ENCODE measurements at regions not wholly inside any gene's neighbourhood (a gene's known extent, or its start where the extent isn't known, plus 50 kb on each side); places are given as distances from the start of the nearest gene placed in this dataset.

- H3K36me3 Mint-ChIP-seq, result no peaks in the 10 kb centered on the region
- CTCF ChIA-PET, result no interaction called here
Measured at GRCh38 chr6:3565291-3565690, 108.4 kb upstream of the SLC22A23 start.

GRCh38 chr6:3561725-3562124 lies 104.9 kb upstream of the SLC22A23 start:
- ATAC-seq (peak; percentile 95), DNase-seq (ENCODE audit: low spot score) (no peak)
- Mint-ChIP-seq H3K9me3 (peaks cover 8% of the 10 kb centered on the region), H3K4me1 (peaks cover 11% of the 10 kb centered on the region), H3K36me3 (no peaks in the 10 kb centered on the region), H3K27me3 (ENCODE audit: low read depth) (peaks cover 4% of the 10 kb centered on the region), H3K4me3 (no peak overlapping the region), H3K27ac (no peak overlapping the region)
- CTCF ChIA-PET, result interaction anchor here (0.6 to 2.0 kb wide), 19 partner anchors 10 to 1945 kb away, joined by 3 to 8 read pairs (median 4); partner anchors contain the start of gene FAM50B
- POLR2A ChIA-PET, result interaction anchor here (0.6 to 1.6 kb wide), 4 partner anchors 10 to 227 kb away, joined by 3 to 5 read pairs (median 4); no protein-coding TSS in a partner anchor
- no peak for TF ChIP-seq TEAD4 (CRISPR knock-in tag; IDR thresholded peaks at IDR 0.05)
- no peak for TF ChIP-seq ZNF396 (CRISPR knock-in tag; IDR thresholded peaks at IDR 0.05; ENCODE audit: borderline replicate concordance)
- no peak for TF ChIP-seq SMAD3 (CRISPR knock-in tag; IDR thresholded peaks at IDR 0.05; ENCODE audit: borderline replicate concordance)
- TF ChIP-seq ATF3 (CRISPR knock-in tag; conservative IDR thresholded peaks at IDR 0.05), result no peak
- TF ChIP-seq ETV6 (CRISPR knock-in tag; IDR thresholded peaks at IDR 0.05), result no peak
- no peak for TF ChIP-seq SOX15 (CRISPR knock-in tag; IDR thresholded peaks at IDR 0.05)
- no peak for TF ChIP-seq MAX (CRISPR knock-in tag; IDR thresholded peaks at IDR 0.05)
- TF ChIP-seq ZNF425 (CRISPR knock-in tag; conservative IDR thresholded peaks at IDR 0.05), result no peak
- no peak for TF ChIP-seq TCF7 (CRISPR knock-in tag; IDR thresholded peaks at IDR 0.05; ENCODE audit: low read depth)
- no peak for TF ChIP-seq AFF4 (CRISPR knock-in tag; IDR thresholded peaks at IDR 0.05; ENCODE audit: borderline replicate concordance)
- no peak for TF ChIP-seq ESRRA (CRISPR knock-in tag; IDR thresholded peaks at IDR 0.05; ENCODE audit: borderline replicate concordance)
- TF ChIP-seq STAT6 (CRISPR knock-in tag; conservative IDR thresholded peaks at IDR 0.05; ENCODE audit: low read depth), result no peak

More at GRCh38 chr6:3565291-3565690, 108.4 kb upstream of the SLC22A23 start:
- TF ChIP-seq JAZF1 (CRISPR knock-in tag; IDR thresholded peaks at IDR 0.05) (no peak), NR3C1 (CRISPR knock-in tag; conservative IDR thresholded peaks at IDR 0.05; ENCODE audit: low read depth) (no peak), IRF1 (CRISPR knock-in tag; IDR thresholded peaks at IDR 0.05) (no peak), MXD4 (CRISPR knock-in tag; IDR thresholded peaks at IDR 0.05; ENCODE audit: borderline replicate concordance) (no peak), ATF3 (CRISPR knock-in tag; conservative IDR thresholded peaks at IDR 0.05) (no peak), MLX (CRISPR knock-in tag; IDR thresholded peaks at IDR 0.05) (no peak), TP53 (CRISPR knock-in tag; IDR thresholded peaks at IDR 0.05) (no peak), ZSCAN18 (CRISPR knock-in tag; IDR thresholded peaks at IDR 0.05) (no peak), NFATC4 (CRISPR knock-in tag; IDR thresholded peaks at IDR 0.05) (no peak)
- H3K4me3 Mint-ChIP-seq, result no peak overlapping the region
- H3K4me1 Mint-ChIP-seq, result peaks cover 11% of the 10 kb centered on the region
- H3K27ac Mint-ChIP-seq, result no peak overlapping the region
- no peaks in the 10 kb centered on the region; the same call in none of the 2 replicates for H3K27me3 Mint-ChIP-seq (ENCODE audit: low read depth)
- H3K9me3 Mint-ChIP-seq, result peaks cover 8% of the 10 kb centered on the region
- no peak for ATAC-seq
- DNase-seq (ENCODE audit: low spot score), result no peak
- POLR2A ChIA-PET, result no interaction called here

Data from WTC11 (cell line).